GM23338 (cell line): ENCODE measurements at regions not wholly inside any gene's neighbourhood (a gene's known extent, or its start where the extent isn't known, plus 50 kb on each side); places are given as distances from the start of the nearest gene placed in this dataset.
A peak's percentile ranks its signal among the peaks of the same experiment; 100 is the strongest.

Experiments used
- ATAC-seq: fragments of 200-7000 bp; cut with Tn5 transposase; 3 replicates; pipeline ENCODE4 v1.9.1; 2020
- DNase-seq: peaks from one replicate; pipeline ENCODE4 v3.0.0-alpha.2; 2015; ENCODE audit warnings: low spot score
- H2AFZ ChIP-seq: fragments of 200-600 bp; sonication (generic); 2 replicates; pipeline ENCODE4 v1.8.0; 2016; ENCODE audit warnings: antibody characterized with exemption, mild to moderate bottlenecking, moderate library complexity
- H3F3A ChIP-seq: fragments of 200-600 bp; sonication (generic); replicated peaks from 2 replicates; pipeline ENCODE4 v1.8.0; 2017; ENCODE audit warnings: antibody characterized with exemption, mixed run types, low read depth
- H3K27ac ChIP-seq: fragments of 200-600 bp; sonication (generic); 2 replicates; pipeline ENCODE4 v1.6.1; 2016; ENCODE audit warnings: low read depth
- H3K27me3 ChIP-seq: fragments of 200-600 bp; sonication (generic); 2 replicates; pipeline ENCODE4 v1.8.0; 2016; ENCODE audit warnings: mild to moderate bottlenecking, mixed run types, moderate library complexity; ENCODE audit not compliant: insufficient read depth
- H3K36me3 ChIP-seq: fragments of 200-600 bp; sonication (generic); 2 replicates; pipeline ENCODE4 v1.8.0; 2016; ENCODE audit warnings: mild to moderate bottlenecking; ENCODE audit not compliant: insufficient read depth
- H3K4me1 ChIP-seq: fragments of 200-600 bp; sonication (generic); 2 replicates; pipeline ENCODE4 v1.8.0; 2016; ENCODE audit warnings: mild to moderate bottlenecking, moderate library complexity; ENCODE audit not compliant: insufficient read depth
- H3K4me2 ChIP-seq: fragments of 200-600 bp; sonication (generic); 2 replicates; pipeline ENCODE4 v1.7.1; 2017; ENCODE audit warnings: mixed run types
- H3K4me3 ChIP-seq: fragments of 200-600 bp; sonication (generic); 2 replicates; pipeline ENCODE4 v1.6.1; 2016; ENCODE audit warnings: mixed run types
- H3K79me2 ChIP-seq: fragments of 200-600 bp; sonication (generic); replicated peaks from 2 replicates; pipeline ENCODE4 v1.8.0; 2017; ENCODE audit warnings: mild to moderate bottlenecking; ENCODE audit not compliant: insufficient read depth
- H3K9me2 ChIP-seq: fragments of 200-600 bp; sonication (generic); 2 replicates; pipeline ENCODE4 v1.8.0; 2017; ENCODE audit not compliant: insufficient read depth
- H4K20me1 ChIP-seq: fragments of 200-600 bp; sonication (generic); replicated peaks from 2 replicates; pipeline ENCODE4 v1.8.0; 2017; ENCODE audit warnings: mild to moderate bottlenecking; ENCODE audit not compliant: insufficient read depth
- H3K27ac Mint-ChIP-seq: 2 replicates; pipeline ENCODE4 v1.8.0; 2020; ENCODE audit warnings: inconsistent platforms, mild to moderate bottlenecking, moderate library complexity, mixed read lengths
- H3K27me3 Mint-ChIP-seq: 3 replicates; pipeline ENCODE4 v1.8.0; 2022; ENCODE audit warnings: low read depth, mild to moderate bottlenecking, moderate library complexity, mixed read lengths, inconsistent platforms; ENCODE audit not compliant: insufficient read depth, poor library complexity
- H3K36me3 Mint-ChIP-seq: 3 replicates; pipeline ENCODE4 v1.8.0; 2021; ENCODE audit warnings: low read depth, mild to moderate bottlenecking, inconsistent platforms, moderate library complexity, mixed read lengths
- H3K4me1 Mint-ChIP-seq: 3 replicates; pipeline ENCODE4 v1.8.0; 2020; ENCODE audit warnings: mild to moderate bottlenecking, inconsistent platforms, mixed read lengths
- H3K4me3 Mint-ChIP-seq: 3 replicates; pipeline ENCODE4 v1.8.0; 2021; ENCODE audit warnings: moderate library complexity, mild to moderate bottlenecking, inconsistent platforms, mixed read lengths
- H3K9me3 Mint-ChIP-seq: 3 replicates; pipeline ENCODE4 v1.8.0; 2020; ENCODE audit warnings: moderate library complexity, mild to moderate bottlenecking, inconsistent platforms, mixed read lengths
- CREB1 ChIP-seq: fragments of 250-450 bp; sonication (Bioruptor Pico); IDR thresholded peaks from 2 replicates; pipeline ENCODE4 v1.5.0; 2020; ENCODE audit warnings: low read depth, mild to moderate bottlenecking, moderate library complexity
- CTCF ChIP-seq, 2 experiments: fragments of 200-600 bp in 1 of 2; sonication (generic) in 1 of 2; conservative IDR thresholded peaks; 2 replicates each; pipeline versions ENCODE4 v1.5.1 to v1.6.1; 2016 to 2017; ENCODE audit warnings: antibody characterized with exemption in 2 of 2, low read depth in 2 of 2, mild to moderate bottlenecking in 2 of 2, moderate library complexity in 1 of 2
- ETS1 ChIP-seq: IDR thresholded peaks from 2 replicates; pipeline ENCODE4 v1.6.1; 2016; ENCODE audit warnings: antibody characterized with exemption
- EZH2 ChIP-seq: fragments of 200-600 bp; sonication (generic); IDR thresholded peaks from one replicate; pipeline ENCODE4 v1.8.0; 2017; ENCODE audit warnings: antibody characterized with exemption, mild to moderate bottlenecking, low read depth; ENCODE audit not compliant: unreplicated experiment
- EZH2phosphoT487 ChIP-seq: fragments of 200-600 bp; sonication (generic); IDR thresholded peaks from one replicate; pipeline ENCODE4 v1.8.1; 2018; ENCODE audit warnings: antibody characterized with exemption; ENCODE audit not compliant: unreplicated experiment
- JUNB ChIP-seq: IDR thresholded peaks from one replicate; pipeline ENCODE4 v1.6.1; 2016; ENCODE audit warnings: antibody characterized with exemption; ENCODE audit not compliant: unreplicated experiment
- NANOG ChIP-seq: IDR thresholded peaks from 2 replicates; pipeline ENCODE4 v1.6.1; 2016; ENCODE audit warnings: antibody characterized with exemption, borderline replicate concordance
- POLR2AphosphoS5 ChIP-seq: IDR thresholded peaks from 2 replicates; pipeline ENCODE4 v1.6.1; 2016; ENCODE audit warnings: antibody characterized with exemption, low read depth
- STAT1 ChIP-seq: IDR thresholded peaks from one replicate; pipeline ENCODE4 v1.6.1; 2016; ENCODE audit warnings: antibody characterized with exemption; ENCODE audit not compliant: unreplicated experiment
- ZNF114 ChIP-seq: fragments of 250-450 bp; sonication (Bioruptor Pico); IDR thresholded peaks from 2 replicates; pipeline ENCODE4 v1.5.0; 2020; ENCODE audit warnings: mild to moderate bottlenecking, moderate library complexity
- ZNF331 ChIP-seq: fragments of 250-450 bp; sonication (Bioruptor Pico); IDR thresholded peaks from 2 replicates; pipeline ENCODE4 v1.5.0; 2020; ENCODE audit warnings: low read depth, mild to moderate bottlenecking, moderate library complexity
- TF ChIP-seq, protein P1 (sequence below): IDR thresholded peaks from one replicate; pipeline ENCODE4 v1.6.1; 2018; ENCODE audit warnings: antibody characterized with exemption; ENCODE audit not compliant: unreplicated experiment
- TF ChIP-seq, protein P2 (sequence below): fragments of 250-450 bp; sonication (Bioruptor Pico); IDR thresholded peaks from 2 replicates; pipeline ENCODE4 v1.5.0; 2020; ENCODE audit warnings: mild to moderate bottlenecking, moderate library complexity

DNA sequence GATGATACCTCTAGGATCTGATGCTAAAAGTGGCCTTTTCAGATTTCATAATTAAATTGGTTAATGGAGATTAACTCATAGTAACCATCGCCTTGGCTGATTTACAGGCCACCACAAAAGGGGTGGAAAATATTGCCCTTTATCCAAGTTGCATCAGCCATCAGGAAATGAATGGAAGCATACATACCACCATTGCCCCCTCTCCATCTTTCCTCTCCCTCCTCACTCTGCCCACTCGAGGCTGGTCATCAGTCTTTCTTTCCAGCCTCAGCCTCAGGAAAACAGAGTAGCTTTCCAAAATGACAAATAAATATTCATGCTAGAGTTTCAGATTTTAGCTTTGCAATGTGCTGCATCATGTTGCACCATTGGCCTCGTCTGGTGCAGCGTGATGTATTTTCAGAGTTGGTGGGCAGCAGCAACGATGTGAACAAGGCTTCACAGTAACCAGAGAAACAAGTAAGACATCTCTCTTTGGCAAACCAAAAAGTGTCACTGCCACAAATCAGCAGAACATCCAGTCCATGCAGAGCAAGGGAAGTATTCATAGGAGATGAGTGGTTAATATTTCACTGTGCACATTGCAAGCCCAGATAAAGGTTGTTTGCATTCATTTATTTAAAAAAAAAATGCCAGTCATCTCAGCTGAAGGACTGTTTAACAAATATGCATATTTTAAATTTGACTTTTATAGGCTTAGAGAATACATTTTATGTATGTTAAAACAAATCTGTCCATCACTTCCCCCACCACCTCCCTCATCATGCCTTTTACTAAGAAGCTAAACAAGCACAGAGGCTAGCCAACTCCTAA lies 136.7 kb upstream of the FAT3 start:
- H3K36me3 Mint-ChIP-seq, result peaks cover 2% of the 10 kb centered on the region; the same call in 1 of the 3 replicates
- H3K27me3 ChIP-seq, result no peaks in the 10 kb centered on the region
- peak overlapping the region; percentile 34; the same call in 1 of the 2 replicates for H2AFZ ChIP-seq

More for the DNA sequence above, 136.7 kb upstream of the FAT3 start:
- Histone ChIP-seq H3K9me2 (no peaks in the 10 kb centered on the region), H3K36me3 (no peaks in the 10 kb centered on the region), H3K4me3 (no peak overlapping the region), H4K20me1 (no peaks in the 10 kb centered on the region), H3K79me2 (no peaks in the 10 kb centered on the region), H3K4me1 (no peaks in the 10 kb centered on the region), H3K27ac (no peak overlapping the region), H3F3A (no peaks in the 10 kb centered on the region), H3K4me2 (no peak overlapping the region)
- Mint-ChIP-seq H3K4me3 (no peak overlapping the region), H3K4me1 (no peaks in the 10 kb centered on the region), H3K27ac (no peak overlapping the region), H3K27me3 (no peaks in the 10 kb centered on the region), H3K9me3 (peaks cover 5% of the 10 kb centered on the region; the same call in 2 of the 3 replicates)
- ATAC-seq (no peak), DNase-seq (no peak)
- no peak for TF ChIP-seq EZH2phosphoT487
- TF ChIP-seq, protein P1, sequence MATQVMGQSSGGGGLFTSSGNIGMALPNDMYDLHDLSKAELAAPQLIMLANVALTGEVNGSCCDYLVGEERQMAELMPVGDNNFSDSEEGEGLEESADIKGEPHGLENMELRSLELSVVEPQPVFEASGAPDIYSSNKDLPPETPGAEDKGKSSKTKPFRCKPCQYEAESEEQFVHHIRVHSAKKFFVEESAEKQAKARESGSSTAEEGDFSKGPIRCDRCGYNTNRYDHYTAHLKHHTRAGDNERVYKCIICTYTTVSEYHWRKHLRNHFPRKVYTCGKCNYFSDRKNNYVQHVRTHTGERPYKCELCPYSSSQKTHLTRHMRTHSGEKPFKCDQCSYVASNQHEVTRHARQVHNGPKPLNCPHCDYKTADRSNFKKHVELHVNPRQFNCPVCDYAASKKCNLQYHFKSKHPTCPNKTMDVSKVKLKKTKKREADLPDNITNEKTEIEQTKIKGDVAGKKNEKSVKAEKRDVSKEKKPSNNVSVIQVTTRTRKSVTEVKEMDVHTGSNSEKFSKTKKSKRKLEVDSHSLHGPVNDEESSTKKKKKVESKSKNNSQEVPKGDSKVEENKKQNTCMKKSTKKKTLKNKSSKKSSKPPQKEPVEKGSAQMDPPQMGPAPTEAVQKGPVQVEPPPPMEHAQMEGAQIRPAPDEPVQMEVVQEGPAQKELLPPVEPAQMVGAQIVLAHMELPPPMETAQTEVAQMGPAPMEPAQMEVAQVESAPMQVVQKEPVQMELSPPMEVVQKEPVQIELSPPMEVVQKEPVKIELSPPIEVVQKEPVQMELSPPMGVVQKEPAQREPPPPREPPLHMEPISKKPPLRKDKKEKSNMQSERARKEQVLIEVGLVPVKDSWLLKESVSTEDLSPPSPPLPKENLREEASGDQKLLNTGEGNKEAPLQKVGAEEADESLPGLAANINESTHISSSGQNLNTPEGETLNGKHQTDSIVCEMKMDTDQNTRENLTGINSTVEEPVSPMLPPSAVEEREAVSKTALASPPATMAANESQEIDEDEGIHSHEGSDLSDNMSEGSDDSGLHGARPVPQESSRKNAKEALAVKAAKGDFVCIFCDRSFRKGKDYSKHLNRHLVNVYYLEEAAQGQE, result no peak
- no peak for TF ChIP-seq EZH2
- TF ChIP-seq STAT1, result no peak
- TF ChIP-seq ZNF331 (CRISPR knock-in tag), result no peak
- no peak for TF ChIP-seq JUNB
- no peak for TF ChIP-seq CTCF (conservative IDR thresholded peaks at IDR 0.05; ENCODE audit: low read depth in 2 of 2)
- TF ChIP-seq, protein P2, sequence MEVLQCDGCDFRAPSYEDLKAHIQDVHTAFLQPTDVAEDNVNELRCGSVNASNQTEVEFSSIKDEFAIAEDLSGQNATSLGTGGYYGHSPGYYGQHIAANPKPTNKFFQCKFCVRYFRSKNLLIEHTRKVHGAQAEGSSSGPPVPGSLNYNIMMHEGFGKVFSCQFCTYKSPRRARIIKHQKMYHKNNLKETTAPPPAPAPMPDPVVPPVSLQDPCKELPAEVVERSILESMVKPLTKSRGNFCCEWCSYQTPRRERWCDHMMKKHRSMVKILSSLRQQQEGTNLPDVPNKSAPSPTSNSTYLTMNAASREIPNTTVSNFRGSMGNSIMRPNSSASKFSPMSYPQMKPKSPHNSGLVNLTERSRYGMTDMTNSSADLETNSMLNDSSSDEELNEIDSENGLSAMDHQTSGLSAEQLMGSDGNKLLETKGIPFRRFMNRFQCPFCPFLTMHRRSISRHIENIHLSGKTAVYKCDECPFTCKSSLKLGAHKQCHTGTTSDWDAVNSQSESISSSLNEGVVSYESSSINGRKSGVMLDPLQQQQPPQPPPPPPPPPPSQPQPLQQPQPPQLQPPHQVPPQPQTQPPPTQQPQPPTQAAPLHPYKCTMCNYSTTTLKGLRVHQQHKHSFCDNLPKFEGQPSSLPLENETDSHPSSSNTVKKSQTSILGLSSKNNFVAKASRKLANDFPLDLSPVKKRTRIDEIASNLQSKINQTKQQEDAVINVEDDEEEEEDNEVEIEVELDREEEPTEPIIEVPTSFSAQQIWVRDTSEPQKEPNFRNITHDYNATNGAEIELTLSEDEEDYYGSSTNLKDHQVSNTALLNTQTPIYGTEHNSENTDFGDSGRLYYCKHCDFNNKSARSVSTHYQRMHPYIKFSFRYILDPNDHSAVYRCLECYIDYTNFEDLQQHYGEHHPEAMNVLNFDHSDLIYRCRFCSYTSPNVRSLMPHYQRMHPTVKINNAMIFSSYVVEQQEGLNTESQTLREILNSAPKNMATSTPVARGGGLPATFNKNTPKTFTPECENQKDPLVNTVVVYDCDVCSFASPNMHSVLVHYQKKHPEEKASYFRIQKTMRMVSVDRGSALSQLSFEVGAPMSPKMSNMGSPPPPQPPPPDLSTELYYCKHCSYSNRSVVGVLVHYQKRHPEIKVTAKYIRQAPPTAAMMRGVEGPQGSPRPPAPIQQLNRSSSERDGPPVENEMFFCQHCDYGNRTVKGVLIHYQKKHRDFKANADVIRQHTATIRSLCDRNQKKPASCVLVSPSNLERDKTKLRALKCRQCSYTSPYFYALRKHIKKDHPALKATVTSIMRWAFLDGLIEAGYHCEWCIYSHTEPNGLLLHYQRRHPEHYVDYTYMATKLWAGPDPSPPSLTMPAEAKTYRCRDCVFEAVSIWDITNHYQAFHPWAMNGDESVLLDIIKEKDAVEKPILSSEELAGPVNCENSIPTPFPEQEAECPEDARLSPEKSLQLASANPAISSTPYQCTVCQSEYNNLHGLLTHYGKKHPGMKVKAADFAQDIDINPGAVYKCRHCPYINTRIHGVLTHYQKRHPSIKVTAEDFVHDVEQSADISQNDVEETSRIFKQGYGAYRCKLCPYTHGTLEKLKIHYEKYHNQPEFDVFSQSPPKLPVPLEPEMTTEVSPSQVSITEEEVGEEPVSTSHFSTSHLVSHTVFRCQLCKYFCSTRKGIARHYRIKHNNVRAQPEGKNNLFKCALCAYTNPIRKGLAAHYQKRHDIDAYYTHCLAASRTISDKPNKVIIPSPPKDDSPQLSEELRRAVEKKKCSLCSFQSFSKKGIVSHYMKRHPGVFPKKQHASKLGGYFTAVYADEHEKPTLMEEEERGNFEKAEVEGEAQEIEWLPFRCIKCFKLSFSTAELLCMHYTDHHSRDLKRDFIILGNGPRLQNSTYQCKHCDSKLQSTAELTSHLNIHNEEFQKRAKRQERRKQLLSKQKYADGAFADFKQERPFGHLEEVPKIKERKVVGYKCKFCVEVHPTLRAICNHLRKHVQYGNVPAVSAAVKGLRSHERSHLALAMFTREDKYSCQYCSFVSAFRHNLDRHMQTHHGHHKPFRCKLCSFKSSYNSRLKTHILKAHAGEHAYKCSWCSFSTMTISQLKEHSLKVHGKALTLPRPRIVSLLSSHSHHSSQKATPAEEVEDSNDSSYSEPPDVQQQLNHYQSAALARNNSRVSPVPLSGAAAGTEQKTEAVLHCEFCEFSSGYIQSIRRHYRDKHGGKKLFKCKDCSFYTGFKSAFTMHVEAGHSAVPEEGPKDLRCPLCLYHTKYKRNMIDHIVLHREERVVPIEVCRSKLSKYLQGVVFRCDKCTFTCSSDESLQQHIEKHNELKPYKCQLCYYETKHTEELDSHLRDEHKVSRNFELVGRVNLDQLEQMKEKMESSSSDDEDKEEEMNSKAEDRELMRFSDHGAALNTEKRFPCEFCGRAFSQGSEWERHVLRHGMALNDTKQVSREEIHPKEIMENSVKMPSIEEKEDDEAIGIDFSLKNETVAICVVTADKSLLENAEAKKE (CRISPR knock-in tag), result no peak
- TF ChIP-seq NANOG, result no peak
- TF ChIP-seq POLR2AphosphoS5, result no peak
- no peak for TF ChIP-seq CREB1 (CRISPR knock-in tag)
- TF ChIP-seq ETS1, result no peak
- no peak for TF ChIP-seq ZNF114 (CRISPR knock-in tag)
